AG20443 (cell line): ENCODE measurements at regions not wholly inside any gene's neighbourhood (a gene's known extent, or its start where the extent isn't known, plus 50 kb on each side); places are given as distances from the start of the nearest gene placed in this dataset.

Source experiments
- DNase-seq: peaks from one replicate; pipeline ENCODE4 v3.0.0; 2012; ENCODE audit warnings: low spot score, mixed read lengths

DNA sequence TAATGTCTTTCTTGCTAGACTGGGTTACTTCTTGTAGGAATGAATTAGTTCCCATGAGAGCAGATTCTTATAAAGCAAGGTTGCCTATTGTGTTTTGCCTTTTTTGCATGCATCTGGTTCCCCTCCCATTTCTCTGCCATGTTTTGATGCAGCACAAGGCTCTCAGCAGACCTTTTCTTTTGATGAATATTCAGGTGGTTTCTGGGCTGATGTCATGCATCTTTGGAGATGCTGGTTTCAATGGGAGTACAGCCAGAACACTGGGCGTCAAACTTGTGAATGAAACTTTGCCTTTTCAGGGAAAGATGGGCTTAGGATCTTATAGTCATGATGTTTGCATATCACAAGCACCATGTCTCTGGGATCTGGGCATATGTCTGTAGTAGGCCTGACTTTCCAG lies 111.7 kb upstream of the CCL2 start:
- no peak for DNase-seq

DNA sequence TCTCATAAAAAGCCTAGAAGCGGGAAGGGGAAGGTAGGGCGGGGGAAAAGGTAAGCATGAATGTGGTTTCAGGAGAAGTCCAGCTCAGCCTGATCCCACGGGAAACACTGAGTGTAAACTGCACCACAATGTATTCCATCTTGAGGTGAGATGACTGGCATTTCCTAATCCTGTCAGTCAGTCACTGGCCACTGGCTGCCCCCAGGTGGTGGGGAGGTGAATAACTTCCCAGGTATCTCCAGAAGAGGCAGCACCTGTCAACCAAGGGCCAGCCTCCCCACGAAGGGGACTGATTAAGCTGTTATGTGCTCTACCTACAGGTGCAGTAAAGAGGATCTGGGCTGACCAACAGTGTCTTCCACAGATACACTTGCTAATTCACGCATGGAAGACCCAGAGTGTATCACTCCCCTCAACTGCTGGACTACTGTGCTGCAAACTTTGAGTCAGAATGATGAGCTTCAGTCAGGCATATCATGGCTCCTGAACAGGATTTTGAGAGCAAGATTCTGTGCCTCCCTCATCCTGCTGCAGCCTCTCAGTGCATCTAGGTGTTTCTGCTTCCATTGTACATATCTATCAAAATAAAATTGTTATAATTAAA lies 108.5 kb upstream of the CCL2 start:
- DNase-seq = no peak

DNA sequence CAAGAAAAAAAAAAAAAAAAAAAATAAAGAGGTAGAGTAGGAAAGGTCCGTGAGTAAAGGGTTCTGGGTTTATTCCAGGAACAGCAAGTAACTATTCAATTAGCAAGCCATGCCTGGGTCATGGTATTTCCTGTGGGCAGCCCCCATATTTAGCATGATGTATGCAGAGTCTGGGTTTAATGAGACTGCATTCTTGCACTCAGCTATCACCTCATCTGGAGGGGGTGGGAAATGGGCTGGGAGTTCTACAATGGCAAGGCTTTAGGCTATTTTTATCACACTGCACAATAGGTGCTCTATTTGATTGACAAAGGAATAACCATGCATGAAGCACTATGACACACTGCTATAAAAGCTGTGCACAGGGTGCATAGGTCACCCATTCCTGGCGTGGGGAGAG lies 104.0 kb upstream of the CCL2 start:
- no peak for DNase-seq

- no peak for DNase-seq
These were observed 101.1 kb upstream of the CCL2 start for GRCh38 chr17:34153991-34154390.

- DNase-seq = no peak
These were observed 99.9 kb upstream of the CCL2 start for GRCh38 chr17:34154961-34155730.

- DNase-seq = no peak
These were observed 99.1 kb upstream of the CCL2 start for GRCh38 chr17:34155947-34156346.

GRCh38 chr17:34156401-34156740 lies 98.7 kb upstream of the CCL2 start:
- DNase-seq = no peak

- DNase-seq = no peak
These were observed 98.1 kb upstream of the CCL2 start for GRCh38 chr17:34156741-34157589.

DNA sequence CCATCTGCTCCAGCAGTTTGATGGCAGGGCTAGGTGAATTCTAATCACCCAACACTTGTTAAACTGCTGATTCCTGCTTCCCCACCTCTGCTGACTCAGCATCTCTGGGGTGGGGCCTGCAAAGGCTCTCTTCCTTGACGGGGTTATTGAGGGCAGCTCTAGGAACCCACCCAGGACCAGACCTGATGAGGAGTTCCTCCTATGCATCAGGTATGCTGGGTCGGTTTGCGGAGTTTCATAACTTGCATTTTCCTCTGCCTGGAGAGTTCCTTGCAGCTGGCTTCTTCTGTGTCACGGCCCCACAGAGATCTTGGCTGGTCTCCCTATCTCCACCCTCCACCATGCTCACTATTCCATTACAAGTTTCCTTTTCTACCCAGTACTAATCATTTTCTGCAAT lies 93.4 kb upstream of the CCL2 start:
- no peak for DNase-seq

DNA sequence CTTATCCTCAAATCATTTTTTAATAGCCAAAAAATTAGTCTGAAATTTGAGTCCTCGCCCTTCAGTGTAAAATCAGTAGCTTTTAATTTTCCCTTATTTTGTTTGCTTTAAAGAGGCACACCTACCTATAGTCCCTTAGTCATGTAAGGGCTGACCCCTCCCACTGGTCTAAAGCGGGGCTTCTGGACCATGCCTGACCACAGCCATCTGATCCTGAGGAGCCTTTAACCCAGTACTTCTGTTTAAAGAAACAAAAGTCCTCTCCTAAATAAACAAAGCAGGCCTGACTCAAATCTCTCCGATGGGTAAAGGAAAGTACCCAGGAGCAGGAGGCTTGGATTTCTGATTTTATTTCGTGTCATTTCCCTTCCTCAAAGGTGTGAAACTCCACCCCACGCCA lies 92.0 kb upstream of the CCL2 start:
- DNase-seq = no peak

DNA sequence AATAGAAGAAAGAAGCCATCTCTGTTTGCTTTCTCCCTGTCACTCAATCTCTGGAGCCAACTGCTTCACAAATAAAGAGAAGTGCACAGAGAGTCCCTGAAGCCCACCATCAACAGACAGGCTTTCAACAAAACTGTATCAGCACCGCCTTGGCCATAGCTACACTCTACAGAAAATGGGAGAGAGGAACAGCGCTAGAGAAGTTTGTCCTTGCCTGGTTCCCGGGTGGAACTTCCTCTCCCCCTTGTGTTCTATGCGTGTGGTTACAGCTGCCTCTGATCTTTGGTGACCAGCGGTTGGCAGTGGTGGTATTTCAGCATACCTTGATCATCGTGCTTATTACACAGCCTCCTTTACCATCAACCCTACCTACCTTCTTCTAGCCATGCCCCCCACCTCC lies 91.4 kb upstream of the CCL2 start:
- DNase-seq = peak; percentile 29

DNA sequence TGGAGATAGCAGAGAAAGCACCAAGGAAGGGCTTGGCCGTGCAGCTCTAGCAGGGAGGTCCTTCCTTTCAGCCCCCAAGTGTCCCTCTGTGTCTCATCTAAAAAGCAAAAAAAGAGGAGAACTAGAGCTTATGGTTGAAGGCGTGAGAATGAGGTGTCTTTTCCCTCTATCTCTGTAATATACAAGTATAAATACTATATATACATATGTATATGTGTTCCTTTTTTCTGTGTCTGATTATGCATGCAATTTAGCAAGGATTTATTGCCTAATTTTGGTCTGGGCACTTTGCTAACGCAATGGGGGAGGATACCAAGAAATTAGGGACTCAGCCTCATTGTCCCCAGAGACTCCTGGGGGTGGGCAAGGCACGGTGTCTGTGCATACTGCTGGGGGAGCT lies 90.2 kb upstream of the CCL2 start:
- no peak for DNase-seq

GRCh38 chr17:34166352-34166751 lies 88.7 kb upstream of the CCL2 start:
- DNase-seq = no peak

DNA sequence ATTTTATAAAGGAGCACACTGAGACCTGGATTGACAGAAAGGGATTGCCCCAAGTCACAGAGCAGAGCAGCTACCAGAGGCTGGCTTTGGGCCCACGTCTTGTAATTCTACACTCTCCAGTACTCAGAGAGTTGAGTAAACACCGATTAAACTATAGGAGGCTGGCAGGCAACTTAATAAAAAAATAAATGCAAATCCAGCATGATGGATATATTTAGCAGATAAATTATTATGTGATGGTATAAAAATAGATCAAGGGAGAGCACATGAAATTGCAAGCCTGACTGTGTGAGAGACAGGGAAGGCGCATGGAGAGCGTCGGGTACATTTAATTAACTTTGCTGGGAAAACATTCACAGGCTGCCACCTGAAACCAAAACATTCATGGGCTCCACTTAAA lies 87.7 kb upstream of the CCL2 start:
- DNase-seq = no peak

- no peak for DNase-seq
These were observed 86.1 kb upstream of the CCL2 start for GRCh38 chr17:34168989-34169388.

GRCh38 chr17:34169496-34169895 lies 85.6 kb upstream of the CCL2 start:
- no peak for DNase-seq

GRCh38 chr17:34171245-34171818 lies 83.8 kb upstream of the CCL2 start:
- peak; percentile 78 for DNase-seq

DNA sequence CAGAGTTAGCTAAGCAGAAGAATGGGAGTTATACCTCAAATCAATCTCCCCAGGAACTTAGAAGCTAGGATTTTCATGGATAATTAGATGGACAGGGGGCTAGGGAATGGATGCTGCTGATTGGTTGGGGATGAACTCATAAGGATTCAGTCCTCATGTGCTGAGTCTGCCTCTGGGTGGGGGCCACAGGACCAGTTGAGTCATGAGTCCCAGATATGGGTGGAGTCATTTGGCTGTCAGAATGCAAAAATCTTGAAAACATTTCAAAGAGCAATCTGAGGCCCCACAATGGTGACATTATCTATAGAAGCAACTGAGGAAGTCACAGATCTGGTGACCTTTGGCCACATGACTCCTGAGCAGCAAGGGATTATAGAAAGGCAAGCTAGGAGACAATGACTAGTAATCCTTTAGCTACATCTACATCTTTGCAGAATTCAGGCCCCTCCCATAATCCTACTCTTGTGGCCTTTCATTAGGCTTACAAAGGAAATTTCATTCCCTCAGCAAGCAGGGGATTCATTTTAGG lies 82.6 kb upstream of the CCL2 start:
- DNase-seq = no peak

- DNase-seq = no peak
These were observed 81.8 kb upstream of the CCL2 start for GRCh38 chr17:34173241-34173640.

DNA sequence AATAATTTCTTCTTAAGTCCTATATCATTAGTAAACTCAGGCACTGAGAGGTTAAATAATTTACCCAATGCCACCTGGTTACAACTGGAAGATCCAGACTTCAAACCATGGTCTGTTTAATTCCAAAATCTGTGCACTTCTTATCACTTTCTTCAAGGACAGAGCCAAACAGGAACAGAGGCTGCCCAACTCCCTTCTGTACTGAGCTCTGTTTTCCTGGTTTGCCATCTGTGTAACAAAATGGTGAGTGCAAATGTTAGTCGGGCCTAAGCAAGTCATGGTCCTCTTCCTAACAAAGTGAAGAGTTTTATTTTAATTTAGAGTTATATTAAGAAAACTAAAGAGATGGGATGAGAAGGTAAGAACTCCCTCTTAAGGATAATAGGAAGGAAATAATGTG lies 80.6 kb upstream of the CCL2 start:
- DNase-seq = no peak

DNA sequence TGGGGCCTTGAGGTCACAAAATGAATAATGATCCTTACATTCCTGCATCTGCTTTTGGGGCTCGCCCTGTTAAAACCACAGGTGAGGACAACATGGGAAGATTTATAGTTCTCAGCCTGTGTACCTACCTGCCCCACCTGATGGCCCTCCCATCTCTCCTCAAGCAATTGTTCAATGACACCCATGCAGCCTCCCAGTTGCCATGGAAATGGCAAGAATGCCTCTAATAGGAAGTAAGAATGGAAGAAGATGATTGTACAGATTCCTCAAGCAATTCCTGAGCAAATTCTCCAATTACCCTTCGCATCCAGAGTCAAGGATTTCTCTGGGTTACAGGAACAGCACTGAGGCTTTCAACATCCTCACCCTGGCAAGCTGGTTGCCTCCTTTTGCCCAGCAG lies 78.6 kb upstream of the CCL2 start:
- no peak for DNase-seq

DNA sequence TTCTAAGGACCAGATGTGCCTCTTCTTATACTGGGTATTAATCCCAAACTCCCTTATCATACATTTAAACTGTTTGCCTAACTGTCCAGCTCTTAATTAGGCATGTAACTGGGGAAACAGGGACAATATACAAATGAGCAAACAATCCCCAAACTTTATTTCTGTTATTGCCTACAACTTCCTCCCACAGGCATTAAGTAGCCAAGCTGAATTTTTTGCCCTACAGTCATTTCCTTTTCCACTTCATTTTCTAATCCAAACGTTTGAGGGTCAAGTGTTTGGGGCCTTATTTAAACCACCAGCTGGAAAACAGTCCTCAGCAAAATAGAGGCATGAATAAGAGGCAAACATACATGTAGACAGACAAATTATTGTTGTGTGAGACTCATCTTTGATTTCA lies 77.4 kb upstream of the CCL2 start:
- peak; percentile 51 for DNase-seq

- DNase-seq = no peak
These were observed 77.0 kb upstream of the CCL2 start for GRCh38 chr17:34178092-34178491.
